ENCODE measurements at regions not wholly inside any gene's neighbourhood (a gene's known extent, or its start where the extent isn't known, plus 50 kb on each side); places are given as distances from the start of the nearest gene placed in this dataset.

- TF ChIP-seq CTCF (conservative IDR thresholded peaks at IDR 0.05; ENCODE audit: low read length) (peak; percentile 78), EZH2phosphoT487 (IDR thresholded peaks at IDR 0.05; ENCODE audit: borderline replicate concordance, low read depth, low read length) (no peak)
Measured at GRCh38 chr7:17706734-17707133, 233.6 kb downstream of the SNX13 start.

Data from OCI-LY7 (cell line).